ENCODE measurements at regions not wholly inside any gene's neighbourhood (a gene's known extent, or its start where the extent isn't known, plus 50 kb on each side); places are given as distances from the start of the nearest gene placed in this dataset.
"Not testable (repeated sequence)": the region's sequence is repeated elsewhere in the genome, so short reads cannot be mapped to it uniquely, and the experiment has no call there.

DNA sequence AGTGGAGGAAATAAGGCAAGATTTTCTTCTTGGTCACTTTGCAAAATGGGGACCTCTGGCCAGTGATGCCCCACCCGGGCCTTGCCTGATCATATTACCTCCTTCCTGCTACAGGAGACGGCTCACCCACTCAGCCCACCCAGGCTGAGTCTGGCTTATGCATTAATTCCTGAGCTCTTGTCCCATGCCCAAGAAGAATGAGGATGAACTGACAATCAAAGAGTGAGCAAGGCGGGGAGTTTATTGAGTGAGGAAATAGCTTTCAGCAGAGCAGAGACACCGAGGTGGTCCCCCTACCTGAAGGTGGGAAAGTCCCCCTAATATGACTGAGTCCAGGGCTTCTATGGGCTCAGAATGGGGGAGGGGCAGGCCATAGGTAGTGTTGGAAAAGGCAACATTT lies 107.5 kb downstream of the EOMES start:
- DNase-seq, result no peak
- TF ChIP-seq, protein P1, sequence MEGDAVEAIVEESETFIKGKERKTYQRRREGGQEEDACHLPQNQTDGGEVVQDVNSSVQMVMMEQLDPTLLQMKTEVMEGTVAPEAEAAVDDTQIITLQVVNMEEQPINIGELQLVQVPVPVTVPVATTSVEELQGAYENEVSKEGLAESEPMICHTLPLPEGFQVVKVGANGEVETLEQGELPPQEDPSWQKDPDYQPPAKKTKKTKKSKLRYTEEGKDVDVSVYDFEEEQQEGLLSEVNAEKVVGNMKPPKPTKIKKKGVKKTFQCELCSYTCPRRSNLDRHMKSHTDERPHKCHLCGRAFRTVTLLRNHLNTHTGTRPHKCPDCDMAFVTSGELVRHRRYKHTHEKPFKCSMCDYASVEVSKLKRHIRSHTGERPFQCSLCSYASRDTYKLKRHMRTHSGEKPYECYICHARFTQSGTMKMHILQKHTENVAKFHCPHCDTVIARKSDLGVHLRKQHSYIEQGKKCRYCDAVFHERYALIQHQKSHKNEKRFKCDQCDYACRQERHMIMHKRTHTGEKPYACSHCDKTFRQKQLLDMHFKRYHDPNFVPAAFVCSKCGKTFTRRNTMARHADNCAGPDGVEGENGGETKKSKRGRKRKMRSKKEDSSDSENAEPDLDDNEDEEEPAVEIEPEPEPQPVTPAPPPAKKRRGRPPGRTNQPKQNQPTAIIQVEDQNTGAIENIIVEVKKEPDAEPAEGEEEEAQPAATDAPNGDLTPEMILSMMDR (IDR thresholded peaks at IDR 0.05; ENCODE audit: partially characterized antibody, unreplicated experiment), result no peak
- Mint-ChIP-seq H3K4me1 (ENCODE audit: low read depth, unreplicated experiment) (no peaks in the 10 kb centered on the region), H3K9me3 (ENCODE audit: unreplicated experiment) (peaks cover 4% of the 10 kb centered on the region), H3K27me3 (ENCODE audit: unreplicated experiment) (peaks cover 2% of the 10 kb centered on the region), H3K4me3 (ENCODE audit: unreplicated experiment) (no peak overlapping the region), H3K27ac (ENCODE audit: unreplicated experiment) (no peak overlapping the region), H3K36me3 (ENCODE audit: unreplicated experiment) (peaks cover 10% of the 10 kb centered on the region)

DNA sequence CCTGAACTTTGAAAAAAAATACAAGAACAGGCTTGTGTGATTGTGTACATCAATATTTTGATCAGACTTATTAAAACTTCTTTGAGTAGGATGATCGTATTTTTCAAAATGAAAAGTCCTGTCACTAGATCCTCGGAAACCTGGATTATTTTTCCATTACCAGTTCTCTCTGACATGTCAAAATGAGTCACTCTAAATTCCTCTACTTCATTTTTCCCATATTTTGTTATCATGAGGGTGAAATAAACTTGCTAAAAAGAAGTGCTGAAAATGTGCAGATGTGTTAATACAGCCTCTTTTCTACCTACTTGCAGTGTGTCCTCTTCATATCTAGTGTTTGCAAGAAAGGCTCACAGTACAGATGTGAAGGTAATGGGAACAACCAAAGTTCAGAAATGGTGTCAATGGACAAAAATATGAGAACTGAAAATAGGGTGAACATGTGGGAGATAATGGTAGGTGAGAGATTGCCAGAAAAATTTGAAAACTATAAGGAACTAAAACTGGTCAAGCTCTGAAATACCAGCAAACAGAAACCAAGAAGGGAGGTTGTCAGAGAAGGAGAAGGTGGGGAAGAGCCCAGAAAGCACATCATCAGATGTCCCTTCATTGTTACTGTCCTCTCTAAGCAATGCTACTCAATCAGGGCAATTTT lies 108.2 kb downstream of the EOMES start:
- Mint-ChIP-seq H3K27me3 (ENCODE audit: unreplicated experiment) (peaks cover 2% of the 10 kb centered on the region), H3K27ac (ENCODE audit: unreplicated experiment) (no peak overlapping the region), H3K36me3 (ENCODE audit: unreplicated experiment) (peaks cover 10% of the 10 kb centered on the region), H3K9me3 (ENCODE audit: unreplicated experiment) (peaks cover 4% of the 10 kb centered on the region), H3K4me3 (ENCODE audit: unreplicated experiment) (no peak overlapping the region), H3K4me1 (ENCODE audit: low read depth, unreplicated experiment) (no peaks in the 10 kb centered on the region)
- no peak for DNase-seq
- TF ChIP-seq, protein P1 (IDR thresholded peaks at IDR 0.05; ENCODE audit: partially characterized antibody, unreplicated experiment), result no peak

DNA sequence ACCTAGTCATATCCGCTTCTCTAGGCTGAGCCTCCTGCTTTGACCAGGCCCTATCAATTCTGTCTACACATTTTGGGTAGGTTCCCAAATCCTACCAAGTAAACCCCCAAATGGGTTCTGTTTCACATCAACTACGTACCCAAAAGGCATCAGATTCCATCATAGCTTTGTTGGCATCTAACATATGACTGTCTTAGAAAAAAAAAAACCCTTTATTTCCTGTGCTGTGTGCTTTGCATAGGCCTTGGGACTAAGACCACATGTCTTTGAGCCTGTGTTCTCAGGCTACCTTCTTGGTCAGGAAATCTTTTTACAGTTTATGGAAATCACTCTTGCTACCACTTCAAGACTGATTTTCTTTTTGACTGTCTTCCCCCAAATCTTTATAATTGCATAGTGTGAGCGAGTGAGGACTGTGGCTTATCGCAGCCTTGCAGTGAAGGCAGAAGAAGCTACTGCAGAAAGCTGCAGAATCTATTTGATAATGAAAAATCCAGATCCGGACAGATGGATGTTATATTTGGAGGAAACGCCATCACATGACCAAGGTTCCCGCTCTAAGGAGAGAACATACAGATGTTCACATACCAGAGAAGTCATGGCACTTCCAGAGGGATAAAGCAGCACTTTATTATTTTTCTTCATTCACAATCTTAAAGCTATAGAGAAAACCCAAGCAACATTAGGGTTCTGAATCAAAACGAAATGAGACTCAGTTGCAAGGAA lies 111.2 kb downstream of the EOMES start:
- DNase-seq, result no peak
- TF ChIP-seq, protein P1 (IDR thresholded peaks at IDR 0.05; ENCODE audit: partially characterized antibody, unreplicated experiment), result no peak
- H3K4me1 Mint-ChIP-seq (ENCODE audit: low read depth, unreplicated experiment), result no peaks in the 10 kb centered on the region
- H3K27me3 Mint-ChIP-seq (ENCODE audit: unreplicated experiment), result peaks cover 2% of the 10 kb centered on the region
- no peak overlapping the region for H3K27ac Mint-ChIP-seq (ENCODE audit: unreplicated experiment)
- peaks cover 10% of the 10 kb centered on the region for H3K36me3 Mint-ChIP-seq (ENCODE audit: unreplicated experiment)
- no peak overlapping the region for H3K4me3 Mint-ChIP-seq (ENCODE audit: unreplicated experiment)
- peaks cover 4% of the 10 kb centered on the region for H3K9me3 Mint-ChIP-seq (ENCODE audit: unreplicated experiment)

DNA sequence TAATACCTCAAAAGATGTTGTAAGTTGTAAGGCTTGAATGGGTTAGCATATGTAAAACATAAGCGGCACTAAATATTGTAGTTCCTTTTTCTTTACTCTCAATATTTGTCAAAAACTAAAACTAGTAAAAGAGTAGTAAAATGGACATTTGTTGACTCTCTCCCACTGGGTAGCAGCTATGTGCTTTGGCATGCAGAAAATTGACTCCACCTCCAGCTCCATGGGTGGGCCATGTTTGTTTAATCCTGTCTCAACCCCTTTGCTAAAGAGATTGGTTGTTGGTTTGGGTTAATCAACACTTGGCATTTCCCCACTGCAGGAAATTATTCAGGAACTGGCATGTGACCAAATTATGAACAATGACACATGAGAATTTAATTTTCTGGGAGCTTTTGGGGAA lies 114.8 kb downstream of the EOMES start:
- Mint-ChIP-seq H3K27me3 (ENCODE audit: unreplicated experiment) (no peaks in the 10 kb centered on the region), H3K9me3 (ENCODE audit: unreplicated experiment) (no peaks in the 10 kb centered on the region), H3K4me3 (ENCODE audit: unreplicated experiment) (no peak overlapping the region), H3K27ac (ENCODE audit: unreplicated experiment) (no peak overlapping the region), H3K4me1 (ENCODE audit: low read depth, unreplicated experiment) (no peaks in the 10 kb centered on the region), H3K36me3 (ENCODE audit: unreplicated experiment) (no peaks in the 10 kb centered on the region)
- TF ChIP-seq, protein P1 (IDR thresholded peaks at IDR 0.05; ENCODE audit: partially characterized antibody, unreplicated experiment), result no peak
- DNase-seq, result no peak

DNA sequence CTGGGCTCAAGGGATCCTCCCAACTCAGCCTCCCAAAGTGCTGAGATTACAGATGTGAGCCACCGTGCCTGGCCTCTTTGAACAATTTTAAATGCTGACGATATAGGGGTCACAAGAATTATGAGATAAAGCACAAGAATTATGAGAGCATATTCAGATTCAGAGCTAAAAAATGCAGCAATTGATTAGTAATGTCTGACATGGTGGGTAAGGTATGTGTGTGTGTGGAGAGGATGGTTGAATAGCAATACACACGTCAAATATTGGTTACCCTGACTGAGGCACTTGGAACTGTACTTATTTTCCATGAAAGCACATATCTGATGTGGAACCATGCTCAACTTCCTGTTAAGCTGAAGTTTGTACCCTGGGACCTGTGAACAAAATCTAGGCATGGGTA lies 115.6 kb downstream of the EOMES start:
- Mint-ChIP-seq H3K4me1 (ENCODE audit: low read depth, unreplicated experiment) (no peaks in the 10 kb centered on the region), H3K27me3 (ENCODE audit: unreplicated experiment) (no peaks in the 10 kb centered on the region), H3K36me3 (ENCODE audit: unreplicated experiment) (no peaks in the 10 kb centered on the region), H3K9me3 (ENCODE audit: unreplicated experiment) (no peaks in the 10 kb centered on the region), H3K27ac (ENCODE audit: unreplicated experiment) (no peak overlapping the region), H3K4me3 (ENCODE audit: unreplicated experiment) (no peak overlapping the region)
- TF ChIP-seq, protein P1 (IDR thresholded peaks at IDR 0.05; ENCODE audit: partially characterized antibody, unreplicated experiment), result no peak
- no peak for DNase-seq

DNA sequence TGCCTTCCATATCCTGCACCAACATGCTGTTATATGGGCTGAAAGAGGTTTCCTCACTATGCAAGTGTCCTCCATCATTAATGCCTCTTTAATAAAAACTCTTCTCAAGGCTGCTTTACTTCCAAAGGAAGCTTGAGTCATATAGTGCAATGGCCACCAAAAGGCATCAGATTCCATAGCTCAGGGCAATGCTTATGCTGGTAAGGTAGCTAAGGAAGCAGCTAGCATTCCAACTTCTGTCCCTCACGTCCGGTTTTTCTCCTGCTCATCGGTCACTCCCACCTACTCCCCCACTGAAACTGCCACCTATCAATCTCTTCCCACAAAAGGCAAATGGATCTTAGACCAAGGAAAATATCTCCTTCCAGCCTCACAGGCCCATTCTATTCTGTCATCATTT lies 117.1 kb upstream of the SLC4A7 start:
- not testable (repeated sequence) for H3K36me3 Mint-ChIP-seq (ENCODE audit: unreplicated experiment); H3K9me3 Mint-ChIP-seq (ENCODE audit: unreplicated experiment); H3K27ac Mint-ChIP-seq (ENCODE audit: unreplicated experiment); H3K4me3 Mint-ChIP-seq (ENCODE audit: unreplicated experiment); DNase-seq; H3K27me3 Mint-ChIP-seq (ENCODE audit: unreplicated experiment); H3K4me1 Mint-ChIP-seq (ENCODE audit: low read depth, unreplicated experiment)

DNA sequence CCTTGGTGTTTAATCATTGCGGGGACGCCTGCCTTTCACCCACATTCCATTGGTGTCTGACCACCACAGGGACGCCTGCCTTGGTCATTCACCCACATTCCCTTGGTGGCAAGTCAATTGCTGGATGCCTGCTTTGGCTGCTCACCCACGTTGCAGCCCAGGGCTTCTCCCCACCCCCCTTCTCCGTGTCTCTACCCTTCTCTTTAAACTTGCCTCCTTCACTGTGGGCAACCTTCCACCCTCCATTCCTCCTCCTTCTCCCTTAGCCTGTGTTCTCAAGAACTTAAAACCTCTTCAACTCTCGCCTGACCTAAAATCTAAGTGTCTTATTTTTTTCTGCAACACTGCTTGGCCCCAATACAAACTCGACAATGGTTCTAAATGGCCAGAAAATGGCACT lies 115.6 kb upstream of the SLC4A7 start:
- not testable (repeated sequence) for H3K4me3 Mint-ChIP-seq (ENCODE audit: unreplicated experiment); H3K27me3 Mint-ChIP-seq (ENCODE audit: unreplicated experiment); H3K27ac Mint-ChIP-seq (ENCODE audit: unreplicated experiment); H3K36me3 Mint-ChIP-seq (ENCODE audit: unreplicated experiment); H3K4me1 Mint-ChIP-seq (ENCODE audit: low read depth, unreplicated experiment); H3K9me3 Mint-ChIP-seq (ENCODE audit: unreplicated experiment); DNase-seq

Measured in glutamatergic neuron (in vitro differentiated cells).